CD14-positive monocyte (primary cell): ENCODE measurements at regions not wholly inside any gene's neighbourhood (a gene's known extent, or its start where the extent isn't known, plus 50 kb on each side); places are given as distances from the start of the nearest gene placed in this dataset.

Source experiments
- DNase-seq, 3 donors: peaks; one replicate each; pipeline ENCODE4 v3.0.0-alpha.2; 2011 to 2022
- H2AFZ ChIP-seq: 2 replicates; pipeline ENCODE4 v1.6.0; 2012; ENCODE audit warnings: mild to moderate bottlenecking, low read depth, low read length, inconsistent platforms; ENCODE audit not compliant: insufficient read depth, poor library complexity, severe bottlenecking
- H3K27ac ChIP-seq, 2 donors: 1 replicate in 1 of 2; 2 replicates in 1 of 2; pipeline ENCODE4 v1.5.1; 2012 to 2013; ENCODE audit warnings: low read length in 2 of 2, control low read depth in 1 of 2, inconsistent platforms in 1 of 2, low read depth in 1 of 2, mild to moderate bottlenecking in 1 of 2
- H3K27me3 ChIP-seq, 2 donors: one replicate each; pipeline versions ENCODE4 v1.6.0 to v1.6.1; 2011 to 2013; ENCODE audit warnings: low read length in 2 of 2; ENCODE audit not compliant: control insufficient read depth in 2 of 2, insufficient read depth in 2 of 2
- H3K36me3 ChIP-seq, 2 donors: replicated peaks in 1 of 2; 1 replicate in 1 of 2; 2 replicates in 1 of 2; pipeline versions ENCODE4 v1.5.1 to v1.6.1; 2012 to 2013; ENCODE audit warnings: low read length in 2 of 2, control low read depth in 1 of 2, inconsistent platforms in 1 of 2, mild to moderate bottlenecking in 1 of 2; ENCODE audit not compliant: insufficient read depth in 2 of 2, control insufficient read depth in 1 of 2
- H3K4me1 ChIP-seq, 2 donors: 1 replicate in 1 of 2; 2 replicates in 1 of 2; pipeline versions ENCODE4 v1.5.1 to v1.6.1; 2012 to 2013; ENCODE audit warnings: low read length in 2 of 2, control low read depth in 1 of 2, inconsistent platforms in 1 of 2, mild to moderate bottlenecking in 1 of 2, moderate library complexity in 1 of 2; ENCODE audit not compliant: insufficient read depth in 2 of 2, control insufficient read depth in 1 of 2
- H3K4me2 ChIP-seq: replicated peaks from 2 replicates; pipeline ENCODE3; 2012; ENCODE audit warnings: low read length, moderate library complexity, mild to moderate bottlenecking; ENCODE audit not compliant: poor library complexity, severe bottlenecking; ENCODE audit errors: extremely low read depth
- H3K4me3 ChIP-seq, 3 experiments: fragments of 200-600 bp in 1 of 3; sonication (generic) in 1 of 3; replicated peaks in 1 of 3; 1 replicate in 2 of 3; 2 replicates in 1 of 3; pipeline ENCODE4 v1.5.1; 2011 to 2013; ENCODE audit warnings: low read length in 3 of 3, mild to moderate bottlenecking in 3 of 3, control low read depth in 2 of 3, low read depth in 2 of 3, inconsistent platforms in 1 of 3, moderate library complexity in 1 of 3
- H3K79me2 ChIP-seq: 2 replicates; pipeline ENCODE4 v1.6.0; 2012; ENCODE audit warnings: mild to moderate bottlenecking, control low read depth, inconsistent platforms, low read length, moderate library complexity; ENCODE audit not compliant: insufficient read depth
- H3K9ac ChIP-seq: 2 replicates; pipeline ENCODE4 v1.6.0; 2017; ENCODE audit warnings: low read length, mild to moderate bottlenecking; ENCODE audit not compliant: insufficient read depth, poor library complexity, severe bottlenecking
- H3K9me3 ChIP-seq, 2 donors: replicated peaks in 1 of 2; 1 replicate in 1 of 2; 2 replicates in 1 of 2; pipeline versions ENCODE4 v1.5.1 to v1.6.1; 2012 to 2013; ENCODE audit warnings: low read length in 2 of 2, control low read depth in 1 of 2; ENCODE audit not compliant: control insufficient read depth in 1 of 2, insufficient read depth in 1 of 2
- H4K20me1 ChIP-seq: 2 replicates; pipeline ENCODE4 v1.6.0; 2012; ENCODE audit warnings: mild to moderate bottlenecking, low read length, control low read depth, moderate library complexity; ENCODE audit not compliant: insufficient read depth
- H3K27ac Mint-ChIP-seq, 7 donors: one replicate each; pipeline ENCODE4 v1.8.0; 2020; ENCODE audit warnings: mild to moderate bottlenecking in 7 of 7, mixed read lengths in 7 of 7, moderate library complexity in 6 of 7, inconsistent platforms in 2 of 7
- H3K27me3 Mint-ChIP-seq, 3 donors: one replicate each; pipeline ENCODE4 v1.8.0; 2021 to 2022; ENCODE audit warnings: low read depth in 3 of 3, mild to moderate bottlenecking in 3 of 3, mixed read lengths in 3 of 3, moderate library complexity in 3 of 3, inconsistent platforms in 1 of 3
- H3K36me3 Mint-ChIP-seq, 2 donors: one replicate each; pipeline ENCODE4 v1.8.0; 2020; ENCODE audit warnings: mixed read lengths in 2 of 2, inconsistent platforms in 1 of 2, mild to moderate bottlenecking in 1 of 2
- H3K4me1 Mint-ChIP-seq: one replicate; pipeline ENCODE4 v1.8.0; 2020; ENCODE audit warnings: mild to moderate bottlenecking, mixed read lengths
- H3K4me3 Mint-ChIP-seq, 2 donors: one replicate each; pipeline ENCODE4 v1.8.0; 2020; ENCODE audit warnings: mild to moderate bottlenecking in 2 of 2, mixed read lengths in 2 of 2, moderate library complexity in 1 of 2
- H3K9me3 Mint-ChIP-seq, 7 donors: one replicate each; pipeline ENCODE4 v1.8.0; 2020 to 2022; ENCODE audit warnings: mixed read lengths in 7 of 7, mild to moderate bottlenecking in 6 of 7, moderate library complexity in 6 of 7, inconsistent platforms in 2 of 7
- CTCF ChIP-seq: fragments of 200-600 bp; IDR thresholded peaks from one replicate; pipeline ENCODE4 v1.8.0; 2022; ENCODE audit warnings: antibody characterized with exemption, mild to moderate bottlenecking
- WGBS: methylation state at CpG from one replicate; pipeline ENCODE4 v1.1.5; 2013; ENCODE audit warnings: missing lambda C conversion rate; ENCODE audit not compliant: insufficient coverage; 5-methylcytosine and 5-hydroxymethylcytosine counted together
- intact Hi-C, 2 donors: fragments of 100-400 bp; cut with micrococcal nuclease; formaldehyde crosslinking; loops; one replicate each; pipeline versions ENCODE4 v1.15.0 to v1.15.1; 2023

- no peaks in the 10 kb centered on the region for H3K4me1 Mint-ChIP-seq
These were observed 330.2 kb upstream of the NREP start for GRCh38 chr5:112087222-112087621.

GRCh38 chr5:112086740-112087139, 329.7 kb upstream of the NREP start:
- no peaks in the 10 kb centered on the region for H3K4me1 Mint-ChIP-seq
- no CpG with 5 or more reads among the region's 1 CpG for WGBS
- no peak overlapping the region for H3K4me3 ChIP-seq
- H3K9ac ChIP-seq = no peak overlapping the region
- intact Hi-C loops = no loop called here
- no peak for DNase-seq
- H3K27ac Mint-ChIP-seq = no peak overlapping the region
- peaks cover 0 to 3% (median 0%) of the 10 kb centered on the region in 7 donors for H3K9me3 Mint-ChIP-seq
- H3K9me3 ChIP-seq = no peaks in the 10 kb centered on the region
- H3K27ac ChIP-seq = no peak overlapping the region
- no peak for TF ChIP-seq CTCF
- H4K20me1 ChIP-seq = no peaks in the 10 kb centered on the region
- H3K36me3 ChIP-seq = no peaks in the 10 kb centered on the region
- H3K4me2 ChIP-seq = no peak overlapping the region
- no peaks in the 10 kb centered on the region for H3K4me1 ChIP-seq
- peaks cover 0 to 2% of the 10 kb centered on the region in 2 donors for H3K27me3 ChIP-seq
- H2AFZ ChIP-seq = no peak overlapping the region
- H3K36me3 Mint-ChIP-seq = no peaks in the 10 kb centered on the region
- H3K27me3 Mint-ChIP-seq = peaks cover 0 to 1% (median 1%) of the 10 kb centered on the region in 3 donors
- H3K79me2 ChIP-seq = no peaks in the 10 kb centered on the region
- no peak overlapping the region for H3K4me3 Mint-ChIP-seq

More at GRCh38 chr5:112087222-112087621, 330.2 kb upstream of the NREP start:
- Histone ChIP-seq H3K27me3 (peaks cover 0 to 2% of the 10 kb centered on the region in 2 donors), H2AFZ (no peak overlapping the region), H3K9me3 (no peaks in the 10 kb centered on the region), H3K36me3 (no peaks in the 10 kb centered on the region), H4K20me1 (no peaks in the 10 kb centered on the region), H3K4me3 (no peak overlapping the region), H3K79me2 (no peaks in the 10 kb centered on the region), H3K27ac (no peak overlapping the region), H3K9ac (no peak overlapping the region), H3K4me2 (no peak overlapping the region), H3K4me1 (no peaks in the 10 kb centered on the region)
- H3K4me3 Mint-ChIP-seq = no peak overlapping the region
- peaks cover 0 to 3% (median 0%) of the 10 kb centered on the region in 7 donors for H3K9me3 Mint-ChIP-seq
- no peak overlapping the region for H3K27ac Mint-ChIP-seq
- WGBS = 52% methylated on average over 2 of the region's 2 CpGs
- DNase-seq = no peak
- no peak for TF ChIP-seq CTCF
- no peaks in the 10 kb centered on the region for H3K36me3 Mint-ChIP-seq
- intact Hi-C loops = no loop called here
- peaks cover 0 to 1% (median 1%) of the 10 kb centered on the region in 3 donors for H3K27me3 Mint-ChIP-seq
